Stimulated activated naive CD8-positive, alpha-beta T cell treated with anti-CD3 and anti-CD28 coated beads, Interleukin-15, Interleukin-2, amounts not matched to agents 100 U/mL and 50 U/mL, for 24 hours (primary cell): ENCODE measurements at regions not wholly inside any gene's neighbourhood (a gene's known extent, or its start where the extent isn't known, plus 50 kb on each side); places are given as distances from the start of the nearest gene placed in this dataset.
"Not testable (repeated sequence)": the region's sequence is repeated elsewhere in the genome, so short reads cannot be mapped to it uniquely, and the experiment has no call there.

Experiments
- ATAC-seq: fragments of 150-1000 bp; cut with Tn5 transposase; one replicate; pipeline ENCODE4 v1.10.0; 2021
- DNase-seq: peaks from one replicate; pipeline ENCODE4 v3.0.0; 2021

DNA sequence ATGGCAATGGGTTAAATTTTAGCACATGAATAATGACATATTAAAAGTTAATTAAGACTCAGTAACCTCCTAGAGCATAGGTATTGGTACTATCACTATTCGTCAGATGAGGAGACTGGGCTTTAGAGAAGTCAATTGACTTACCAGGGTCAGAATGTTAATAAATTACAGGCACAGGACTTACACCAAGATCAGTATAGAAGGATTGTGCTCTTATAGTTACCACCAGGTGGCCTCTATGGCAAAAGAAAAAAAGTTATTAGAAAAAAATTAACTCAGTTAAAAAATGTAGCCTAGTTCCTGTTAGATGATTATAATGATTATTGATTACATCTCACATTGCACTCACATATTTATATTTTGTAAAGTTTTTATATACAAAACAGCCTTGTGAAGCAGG, 1163.7 kb downstream of the FAM181B start:
- ATAC-seq = no peak
- no peak for DNase-seq

DNA sequence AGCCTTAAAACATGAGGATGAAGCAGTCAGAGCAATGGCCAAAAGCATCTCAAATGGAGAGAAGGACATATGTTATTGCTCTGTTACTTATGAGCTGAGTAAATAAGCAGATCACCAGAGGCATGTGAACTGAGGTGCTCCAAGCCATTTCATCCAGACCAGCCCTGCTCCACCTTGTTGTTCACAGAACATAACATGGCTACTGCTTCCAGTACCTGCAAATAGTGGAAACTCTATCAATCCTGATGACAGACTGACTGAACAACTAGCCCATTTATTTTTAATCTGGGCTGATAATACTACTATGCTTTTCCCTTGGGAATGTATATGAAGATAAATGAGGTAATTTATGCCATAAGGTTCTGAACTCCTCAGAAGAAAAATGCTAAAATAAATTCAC, 1164.7 kb downstream of the FAM181B start:
- DNase-seq (no peak), ATAC-seq (no peak)

DNA sequence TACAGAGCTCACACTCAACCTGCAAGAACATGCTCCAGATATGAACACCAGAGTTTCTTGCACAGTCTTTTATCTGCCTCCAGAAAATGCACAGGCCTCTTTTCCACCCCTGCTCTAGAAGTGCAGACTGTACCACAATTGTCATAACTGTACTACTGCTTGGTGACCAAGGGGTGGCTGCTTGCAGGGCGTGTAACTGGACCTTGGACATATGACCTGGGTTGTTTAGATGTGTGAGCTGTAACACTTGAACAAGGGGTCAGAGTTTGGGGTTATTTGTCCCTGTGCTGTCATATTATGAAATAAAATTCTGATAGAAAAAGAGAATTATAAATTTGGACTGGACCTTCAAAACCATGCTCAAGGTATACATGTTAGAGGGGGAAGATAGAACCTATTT, 1185.5 kb downstream of the FAM181B start:
- DNase-seq (no peak), ATAC-seq (no peak)

DNA sequence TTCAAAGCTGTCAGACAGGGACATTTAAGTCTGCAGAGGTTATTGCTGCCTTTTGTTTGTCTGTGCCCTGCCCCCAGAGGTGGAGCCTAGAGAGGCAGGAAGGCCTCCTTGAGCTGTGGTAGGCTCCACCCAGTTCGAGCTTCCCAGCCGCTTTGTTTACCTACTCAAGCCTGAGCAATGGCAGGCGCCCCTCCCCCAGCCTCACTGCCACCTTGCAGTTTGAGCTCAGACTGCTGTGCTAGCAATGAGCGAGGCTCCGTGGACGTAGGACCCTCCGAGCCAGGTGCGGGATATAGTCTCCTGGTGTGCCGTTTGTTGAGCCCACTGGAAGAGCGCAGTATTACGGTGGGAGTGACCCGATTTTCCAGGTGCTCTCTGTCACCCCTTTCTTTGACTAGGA, 1193.9 kb downstream of the FAM181B start:
- not testable (repeated sequence) for DNase-seq, ATAC-seq

DNA sequence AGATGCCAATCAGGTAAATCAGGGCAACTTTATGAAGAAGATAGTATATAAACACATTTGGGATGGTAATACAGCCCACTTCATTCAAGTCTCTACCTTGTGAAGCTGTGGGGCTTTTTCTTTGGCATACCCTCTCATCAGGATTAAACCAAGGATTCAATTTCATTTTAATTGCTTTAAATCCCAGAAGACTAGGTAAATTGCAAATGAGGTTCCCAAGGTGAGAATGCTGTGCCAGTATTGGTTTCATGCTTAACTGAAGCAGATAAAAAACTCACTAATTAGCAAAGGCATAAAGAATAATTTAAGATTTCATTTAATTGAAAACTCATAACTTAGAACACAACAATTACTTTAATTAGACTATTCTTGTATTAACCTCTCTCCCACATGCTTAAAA, 1218.1 kb downstream of the FAM181B start:
- ATAC-seq (no peak), DNase-seq (no peak)

DNA sequence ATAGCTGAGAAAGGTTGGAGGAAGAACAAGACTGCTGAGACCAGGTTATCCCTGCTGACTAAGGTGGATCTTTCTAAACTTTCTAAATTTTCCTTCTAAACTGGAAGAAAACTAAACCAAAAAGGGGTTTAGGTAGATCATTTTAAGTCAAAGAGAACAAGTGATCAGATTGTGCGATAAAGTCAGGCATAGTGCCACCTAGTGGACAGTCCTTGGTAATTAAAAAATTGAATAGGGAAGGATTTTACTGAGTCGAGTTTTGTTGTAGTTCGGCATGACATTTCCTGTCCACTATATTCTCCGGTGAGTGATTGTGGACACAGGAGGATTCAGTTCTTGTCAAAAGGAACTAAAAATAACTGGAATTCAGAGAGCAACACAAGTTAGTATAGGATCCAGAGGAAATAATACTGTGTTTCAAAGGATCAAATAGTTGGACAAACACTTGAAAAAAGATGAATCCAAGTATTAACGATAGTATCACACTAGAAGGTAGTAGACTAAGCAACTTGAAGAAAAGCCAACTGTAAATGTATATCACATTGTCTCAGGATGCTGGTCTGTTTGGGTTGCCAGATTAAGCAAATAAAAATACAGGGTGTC, 1236.4 kb downstream of the FAM181B start:
- ATAC-seq = no peak
- no peak for DNase-seq

DNA sequence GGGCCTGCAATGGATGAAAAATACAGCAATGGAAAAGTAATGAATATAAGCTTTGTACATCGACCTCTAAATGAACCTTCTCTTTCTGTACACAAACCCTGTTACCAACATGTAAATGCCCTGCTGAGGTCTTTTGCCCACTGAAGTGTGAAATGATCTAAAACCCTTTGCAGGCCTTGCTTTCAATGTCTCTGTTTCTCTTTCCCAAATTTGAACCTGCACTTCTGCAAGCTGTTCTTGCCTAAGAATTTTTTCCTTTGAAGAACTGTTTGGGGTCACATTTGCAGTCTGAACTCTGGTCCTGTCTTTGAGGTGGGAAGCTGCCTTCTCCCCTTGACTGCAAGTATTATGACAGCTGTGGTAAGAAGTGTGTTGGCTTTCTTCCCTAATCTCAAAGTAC, 1237.1 kb downstream of the FAM181B start:
- ATAC-seq = no peak
- no peak for DNase-seq

DNA sequence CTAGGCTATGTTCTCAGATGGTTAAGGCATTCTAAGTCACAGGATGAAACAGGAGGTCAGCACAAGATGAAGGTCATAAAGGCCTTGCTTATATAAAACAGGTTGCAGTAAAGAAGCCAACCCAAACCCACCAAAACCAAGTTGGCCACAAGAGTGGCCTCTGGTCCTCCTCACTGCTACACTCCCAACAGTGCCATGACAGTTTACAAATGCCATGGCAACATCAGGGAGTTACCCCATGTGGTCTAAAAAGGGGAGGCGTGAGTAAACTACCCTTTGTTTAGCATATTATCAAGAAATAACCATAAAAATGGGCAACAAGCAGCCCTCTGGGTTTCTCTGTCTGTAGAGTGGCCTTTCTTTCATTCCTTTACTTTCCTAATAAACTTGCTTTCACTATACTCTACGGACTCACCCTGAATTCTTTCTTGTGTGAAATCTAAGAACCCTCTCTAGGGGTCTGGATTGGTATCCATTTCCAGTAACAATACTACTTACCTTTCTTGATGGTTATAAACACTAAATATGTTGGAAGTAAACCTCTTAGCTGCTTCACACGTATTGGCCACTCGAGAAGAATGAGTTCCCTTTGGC, 1237.9 kb downstream of the FAM181B start:
- DNase-seq = no peak
- ATAC-seq = no peak

DNA sequence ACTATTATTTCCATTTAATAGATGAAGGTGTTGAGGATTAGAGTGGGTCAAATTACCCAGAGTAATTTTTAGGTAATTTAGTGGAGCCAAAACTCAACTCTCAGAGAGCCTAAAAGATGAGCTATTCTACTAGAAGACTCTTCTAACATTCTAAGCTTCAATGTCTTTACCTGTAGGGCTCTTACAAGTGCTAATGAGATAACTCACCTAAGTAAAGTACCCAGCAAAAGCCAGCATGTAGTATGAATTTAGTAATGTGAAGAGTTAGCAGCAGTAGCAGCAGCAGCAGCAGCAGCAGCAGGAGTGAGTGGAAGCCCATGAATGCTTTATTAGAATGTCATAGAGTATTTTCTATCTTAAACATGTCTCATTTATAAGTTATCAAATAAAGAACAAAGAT, 1239.2 kb downstream of the FAM181B start:
- ATAC-seq (no peak), DNase-seq (no peak)

DNA sequence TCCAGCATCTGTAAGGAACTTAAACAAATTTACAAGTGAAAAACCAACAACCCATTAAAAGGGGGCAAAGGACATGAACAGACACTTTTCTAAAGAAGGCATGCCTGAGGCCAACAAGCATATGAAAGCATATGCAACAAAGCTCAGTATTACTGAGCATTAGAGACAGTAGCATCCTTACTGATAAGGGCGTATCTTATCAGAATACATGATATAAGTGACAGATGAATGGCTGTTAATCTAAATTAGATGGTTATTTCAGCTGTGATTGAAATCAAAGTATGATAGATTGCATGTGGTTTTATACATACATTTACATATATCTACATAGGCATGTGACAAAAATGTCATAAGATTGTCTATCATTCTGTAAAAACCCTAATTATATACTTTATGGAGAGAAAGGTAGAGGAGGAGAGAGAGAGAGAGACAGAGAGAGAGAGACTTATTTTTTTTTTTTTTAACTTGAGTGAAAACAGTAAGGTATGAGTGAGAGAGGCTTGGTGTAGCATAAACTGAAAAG, 1240.7 kb downstream of the FAM181B start:
- DNase-seq = no peak
- ATAC-seq = no peak

DNA sequence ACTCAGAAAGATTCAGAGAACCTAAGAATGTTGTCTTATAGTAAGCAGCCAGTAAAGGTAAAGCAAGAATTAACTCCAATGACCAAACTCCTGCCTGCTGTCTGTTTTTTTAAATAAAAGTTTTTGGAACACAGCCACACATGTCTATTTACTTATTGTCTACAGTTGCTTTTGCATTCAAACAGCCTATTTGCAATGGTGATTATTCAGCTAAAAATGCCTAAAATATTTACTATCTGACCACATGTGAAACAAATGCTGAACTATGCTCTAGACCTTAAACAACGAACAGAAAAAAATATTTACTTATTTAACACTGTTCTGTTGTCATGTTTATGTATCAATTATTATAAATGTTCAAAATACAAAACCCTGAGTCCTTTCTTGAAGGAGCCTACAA, 1246.6 kb downstream of the FAM181B start:
- no peak for DNase-seq
- no peak for ATAC-seq

DNA sequence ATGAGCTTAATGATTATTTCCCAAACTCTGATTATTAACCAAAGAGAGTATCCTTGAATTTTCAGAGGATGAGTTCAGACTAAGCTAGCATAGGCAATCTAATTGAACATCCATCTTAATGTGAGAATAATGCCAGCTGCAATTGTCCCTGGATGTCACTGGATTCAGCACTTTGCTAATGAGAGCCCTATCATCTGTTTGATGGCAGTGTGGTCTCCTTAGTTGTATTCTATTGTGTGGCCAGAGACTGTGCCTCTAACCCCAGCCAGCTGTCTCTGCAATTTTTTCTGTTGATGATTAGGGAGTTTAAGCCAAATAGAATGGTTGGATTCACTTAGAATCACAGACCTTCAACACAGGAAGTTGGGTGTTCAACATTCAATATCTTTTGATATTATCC, 1249.5 kb downstream of the FAM181B start:
- no peak for DNase-seq
- ATAC-seq = no peak

DNA sequence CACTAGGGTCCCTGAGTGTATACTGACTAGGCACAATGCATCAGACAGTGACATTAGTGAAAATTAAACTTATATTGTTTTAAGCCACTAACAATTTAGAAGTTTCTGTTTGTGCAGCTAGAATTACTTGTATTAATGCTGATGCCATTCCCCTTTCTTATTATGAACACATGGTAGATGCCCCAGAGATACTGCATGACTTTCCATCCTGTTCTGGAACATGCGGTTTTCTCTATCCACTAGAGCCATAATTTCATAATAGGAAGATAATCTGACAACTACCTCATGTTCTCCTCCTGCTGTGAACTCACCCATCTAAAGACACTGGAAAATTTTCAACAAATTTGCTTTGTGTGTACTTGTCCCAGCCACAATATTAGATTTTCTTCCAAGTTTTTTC, 1256.4 kb downstream of the FAM181B start:
- no peak for DNase-seq
- no peak for ATAC-seq

DNA sequence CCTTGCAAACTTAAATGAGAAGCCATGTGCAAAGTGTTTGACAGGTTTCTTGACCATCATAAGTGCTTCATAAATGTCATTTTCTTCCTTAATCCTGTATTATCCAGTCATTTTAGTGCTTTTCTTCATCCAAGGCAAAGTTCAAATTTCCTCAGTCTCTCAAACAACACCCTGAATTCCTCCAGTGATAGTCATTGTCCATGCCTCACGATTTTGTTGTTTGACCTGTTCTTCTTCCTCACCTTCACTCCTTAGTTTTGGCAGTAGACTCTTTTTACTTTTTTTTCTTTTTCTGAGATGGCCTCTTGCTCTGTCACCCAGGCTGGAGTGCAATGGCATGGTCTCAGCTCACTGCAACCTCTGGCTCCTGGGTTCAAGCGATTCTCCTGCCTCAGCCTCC, 1257.3 kb downstream of the FAM181B start:
- DNase-seq (no peak), ATAC-seq (no peak)

DNA sequence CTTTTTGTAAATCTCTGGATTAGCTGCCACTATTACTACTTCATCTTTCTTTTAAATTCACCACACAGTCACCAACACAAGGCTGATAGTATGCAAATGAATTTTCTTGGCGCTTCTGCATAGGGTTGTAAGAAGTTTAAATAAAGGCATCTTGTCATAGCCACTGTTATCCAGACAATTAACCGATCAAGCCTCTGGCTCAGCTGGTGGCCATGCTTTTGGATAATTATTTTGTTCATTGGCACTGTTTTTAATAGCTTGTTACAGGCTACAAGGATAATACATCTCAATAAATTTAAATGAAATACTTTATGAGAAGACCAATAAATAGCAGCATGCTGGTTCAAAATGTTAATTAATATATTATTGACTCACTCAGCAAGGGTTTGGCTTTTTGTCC, 1261.0 kb downstream of the FAM181B start:
- no peak for DNase-seq

DNA sequence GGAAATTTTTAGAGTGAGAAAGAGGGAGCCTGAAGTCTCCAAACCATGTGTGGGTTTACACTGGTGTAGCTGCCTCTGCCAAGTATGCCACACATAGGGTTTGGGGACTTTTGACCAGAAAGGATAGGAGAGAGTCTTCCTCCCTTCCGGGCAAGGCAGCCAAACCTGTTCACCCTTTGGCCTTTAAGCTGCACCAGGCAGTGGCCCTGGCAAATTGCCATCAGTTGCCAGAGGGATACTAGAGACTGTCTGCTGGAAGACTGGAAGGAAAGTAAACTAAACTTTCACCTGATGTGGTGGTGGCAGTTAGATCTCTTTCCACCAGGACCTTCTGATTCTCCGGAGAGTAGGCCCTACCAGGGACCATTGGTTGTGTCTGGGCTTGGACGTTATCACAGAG, 1263.2 kb downstream of the FAM181B start:
- ATAC-seq (no peak), DNase-seq (no peak)

More for the DNA sequence above, 1261.0 kb downstream of the FAM181B start:
- ATAC-seq = no peak

DNA sequence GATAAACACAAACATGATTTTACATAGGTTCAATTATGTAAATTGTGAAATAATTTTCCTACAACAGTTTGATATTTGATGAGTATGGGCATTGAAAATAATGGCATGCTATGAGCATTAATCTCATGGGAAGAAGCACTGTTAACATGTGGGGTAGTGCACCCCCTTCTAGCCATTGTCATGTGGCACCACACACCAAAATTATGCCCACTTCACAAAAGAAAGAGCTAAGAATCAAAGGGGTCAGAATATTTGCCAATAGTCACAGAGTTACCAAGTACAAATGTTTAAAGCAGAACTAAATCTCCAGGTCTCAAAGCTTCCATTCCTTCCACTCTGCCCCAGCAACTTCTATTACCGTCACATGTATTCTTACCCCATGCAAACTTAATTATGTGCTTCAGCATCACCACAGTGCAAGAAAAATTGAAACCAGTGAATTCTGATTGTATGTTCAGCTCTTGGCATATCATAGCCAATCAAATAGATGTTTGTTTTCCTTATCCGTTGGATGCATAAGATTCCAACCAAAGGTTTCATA, 1273.8 kb downstream of the FAM181B start:
- DNase-seq = no peak
- no peak for ATAC-seq

DNA sequence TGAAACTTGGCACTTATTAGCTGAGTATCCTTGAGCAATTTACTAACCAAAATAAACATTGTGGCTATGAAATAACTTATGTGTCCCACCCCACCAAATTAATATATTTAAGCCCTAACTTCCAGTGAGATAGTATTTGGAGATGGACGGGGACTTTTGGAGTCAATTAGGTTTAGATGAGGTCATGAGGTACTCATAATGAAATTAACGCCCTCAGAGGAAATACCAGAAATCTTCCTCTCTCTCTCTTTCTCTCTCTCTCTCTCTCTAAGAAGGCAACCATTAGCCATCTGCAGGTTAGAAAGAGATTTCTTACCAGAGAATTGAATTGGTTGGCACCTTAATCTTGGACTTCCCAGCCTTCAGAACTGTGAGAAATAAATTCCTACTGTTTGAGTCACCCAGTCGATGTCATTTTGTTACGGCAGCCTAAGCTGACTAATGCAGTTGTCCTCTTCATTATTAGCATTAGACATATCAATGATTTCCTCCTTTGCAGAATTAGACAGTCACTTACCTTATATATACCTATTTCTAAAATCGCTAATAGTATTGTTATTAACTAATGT, 1284.0 kb downstream of the FAM181B start:
- ATAC-seq (no peak), DNase-seq (no peak)

DNA sequence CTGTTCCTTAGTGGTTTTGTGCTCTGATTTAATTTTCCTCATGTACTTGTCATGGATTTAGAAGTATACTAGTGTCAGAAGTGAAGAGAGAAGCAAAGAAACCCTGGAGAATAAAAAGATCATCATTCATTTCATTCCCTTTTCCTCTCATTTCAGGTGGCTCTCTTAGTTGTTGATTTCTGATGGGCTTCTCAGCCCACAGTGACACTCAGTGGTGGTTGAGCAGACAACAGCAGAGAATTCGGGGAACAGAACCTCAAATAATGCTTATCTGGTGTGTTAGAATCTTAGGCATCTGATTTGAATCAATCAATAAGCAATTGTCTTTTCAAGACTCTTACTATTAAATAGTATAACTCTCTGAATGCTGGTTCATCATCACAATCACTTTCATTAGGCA, 1289.4 kb downstream of the FAM181B start:
- ATAC-seq = no peak
- DNase-seq = no peak

DNA sequence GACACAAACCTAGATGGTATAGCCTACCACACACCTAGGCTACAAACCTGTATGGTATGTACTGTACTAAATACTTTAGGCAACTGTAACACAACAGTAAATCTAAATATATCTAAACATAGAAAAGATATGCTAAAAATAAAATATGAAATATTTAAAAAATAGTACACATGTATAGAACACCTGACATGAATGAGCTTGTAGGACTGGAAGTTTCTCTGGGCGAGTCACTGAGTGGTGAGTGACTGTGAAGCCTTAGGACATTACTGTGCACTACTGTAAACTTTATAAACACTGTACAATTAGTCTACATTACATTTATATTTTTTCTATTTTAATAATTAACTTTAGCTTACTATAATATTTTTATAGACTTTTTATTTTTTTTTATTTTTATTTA, 1301.3 kb downstream of the FAM181B start:
- ATAC-seq (no peak), DNase-seq (no peak)

DNA sequence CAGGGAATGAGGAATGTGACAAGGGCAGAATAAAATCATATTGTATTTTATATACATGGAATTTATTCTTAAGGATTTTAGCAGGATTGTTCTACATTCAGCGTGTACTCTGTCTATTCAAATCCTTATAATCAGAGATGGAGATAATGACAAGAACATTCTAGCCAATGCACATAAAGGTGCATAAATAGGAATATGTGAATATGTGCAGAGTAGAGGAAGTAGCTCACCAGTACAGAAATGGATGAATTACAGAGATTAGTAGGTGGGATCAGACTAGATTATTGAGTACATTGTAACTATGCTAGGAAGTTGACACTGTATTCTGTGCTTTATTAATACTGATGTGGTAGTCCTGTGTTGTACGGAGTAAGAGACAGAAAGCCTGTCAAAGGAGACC, 1308.8 kb downstream of the FAM181B start:
- no peak for ATAC-seq
- no peak for DNase-seq

DNA sequence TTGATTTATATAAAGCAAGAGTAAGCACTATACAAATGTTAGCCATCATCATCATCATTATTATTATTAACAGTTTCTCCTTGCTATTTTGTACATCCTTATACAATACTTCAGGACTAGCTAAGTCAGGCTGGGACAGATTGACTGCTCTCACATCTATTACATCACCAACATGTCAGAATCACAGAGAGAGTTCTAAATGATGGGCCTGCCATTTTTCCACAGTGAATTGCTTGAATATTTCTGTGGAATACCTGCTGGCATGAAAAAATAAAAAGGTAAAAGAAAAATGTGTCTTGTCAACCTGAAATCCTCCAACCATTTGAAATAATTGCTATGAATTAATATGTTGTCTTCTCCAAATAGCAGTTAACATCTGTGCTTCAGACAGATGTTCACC, 1311.3 kb downstream of the FAM181B start:
- DNase-seq = no peak
- ATAC-seq = no peak

DNA sequence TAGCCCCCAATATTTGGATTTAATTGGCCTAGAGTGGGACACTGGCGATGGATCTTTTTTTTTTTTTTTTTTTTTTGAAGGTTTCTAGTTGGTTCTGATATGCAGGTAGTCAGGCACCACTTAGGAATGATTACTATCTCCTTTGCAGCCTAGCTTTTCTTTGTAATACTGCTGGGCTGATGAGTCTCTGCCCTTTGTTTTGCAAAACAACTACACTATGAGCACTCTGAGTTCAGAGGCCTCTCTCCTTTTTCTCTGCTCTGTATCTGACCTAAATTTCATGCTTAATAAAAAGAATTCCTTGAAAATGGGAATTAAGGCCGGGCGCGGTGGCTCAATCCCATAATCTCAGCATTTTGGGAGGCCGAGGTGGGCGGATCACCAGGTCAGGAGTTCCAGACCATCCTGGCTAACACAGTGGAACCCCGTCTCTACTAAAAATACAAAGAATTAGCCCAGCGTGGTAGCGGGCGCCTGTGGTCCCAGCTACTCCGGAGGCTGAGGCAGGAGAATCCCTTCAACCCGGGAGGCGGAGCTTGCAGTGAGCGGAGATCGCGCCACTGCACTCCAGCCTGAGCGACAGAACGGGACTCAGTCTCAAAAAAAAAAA, 1312.3 kb downstream of the FAM181B start:
- no peak for ATAC-seq
- DNase-seq = no peak
